Tibial nerve (tissue), 4 donors: ENCODE measurements at regions not wholly inside any gene's neighbourhood (a gene's known extent, or its start where the extent isn't known, plus 50 kb on each side); places are given as distances from the start of the nearest gene placed in this dataset.

Experiments used
- EP300 ChIP-seq, 2 donors: sonication (generic); formaldehyde crosslinking; IDR thresholded peaks; one replicate each; pipeline ENCODE4 v1.6.1; 2017; ENCODE audit warnings: antibody characterized with exemption in 2 of 2, mild to moderate bottlenecking in 1 of 2
- POLR2A ChIP-seq, 2 donors: fragments of 450-650 bp; IDR thresholded peaks; one replicate each; pipeline ENCODE4 v1.6.1; 2017; ENCODE audit warnings: antibody characterized with exemption in 2 of 2, mild to moderate bottlenecking in 2 of 2, moderate library complexity in 2 of 2
- TF ChIP-seq, protein P1 (sequence below), 5 experiments: fragments of 200-600 bp in 3 of 5; fragments of 450-650 bp in 2 of 5; sonication (generic) in 3 of 5; IDR thresholded peaks; one replicate each; pipeline ENCODE4 v1.5.1; 2016 to 2019; ENCODE audit warnings: antibody characterized with exemption in 5 of 5, mild to moderate bottlenecking in 3 of 5, moderate library complexity in 2 of 5

DNA sequence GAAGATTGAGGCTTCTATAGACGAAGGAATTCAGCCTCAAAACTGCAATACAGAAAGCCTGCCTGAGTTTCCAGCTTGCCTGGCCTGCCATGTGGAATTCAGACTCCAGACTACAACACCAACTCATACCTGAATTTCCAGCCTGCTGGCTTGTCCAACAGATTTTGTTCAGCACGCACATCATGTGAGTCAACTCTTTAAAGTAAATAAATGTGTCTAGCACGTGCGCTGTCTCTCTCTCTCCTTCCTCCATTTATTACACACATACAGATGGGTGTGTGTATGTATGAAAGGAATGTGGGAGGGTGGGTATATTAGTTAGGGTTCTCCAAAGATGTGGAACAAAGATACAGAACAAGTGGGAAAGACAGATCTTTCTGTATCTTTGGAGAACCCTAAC is 82.4 kb upstream of the TAS2R1 start:
- TF ChIP-seq, protein P1, sequence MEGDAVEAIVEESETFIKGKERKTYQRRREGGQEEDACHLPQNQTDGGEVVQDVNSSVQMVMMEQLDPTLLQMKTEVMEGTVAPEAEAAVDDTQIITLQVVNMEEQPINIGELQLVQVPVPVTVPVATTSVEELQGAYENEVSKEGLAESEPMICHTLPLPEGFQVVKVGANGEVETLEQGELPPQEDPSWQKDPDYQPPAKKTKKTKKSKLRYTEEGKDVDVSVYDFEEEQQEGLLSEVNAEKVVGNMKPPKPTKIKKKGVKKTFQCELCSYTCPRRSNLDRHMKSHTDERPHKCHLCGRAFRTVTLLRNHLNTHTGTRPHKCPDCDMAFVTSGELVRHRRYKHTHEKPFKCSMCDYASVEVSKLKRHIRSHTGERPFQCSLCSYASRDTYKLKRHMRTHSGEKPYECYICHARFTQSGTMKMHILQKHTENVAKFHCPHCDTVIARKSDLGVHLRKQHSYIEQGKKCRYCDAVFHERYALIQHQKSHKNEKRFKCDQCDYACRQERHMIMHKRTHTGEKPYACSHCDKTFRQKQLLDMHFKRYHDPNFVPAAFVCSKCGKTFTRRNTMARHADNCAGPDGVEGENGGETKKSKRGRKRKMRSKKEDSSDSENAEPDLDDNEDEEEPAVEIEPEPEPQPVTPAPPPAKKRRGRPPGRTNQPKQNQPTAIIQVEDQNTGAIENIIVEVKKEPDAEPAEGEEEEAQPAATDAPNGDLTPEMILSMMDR (IDR thresholded peaks at IDR 0.05) = no peak
- TF ChIP-seq POLR2A (IDR thresholded peaks at IDR 0.05) = no peak
- no peak for TF ChIP-seq EP300 (IDR thresholded peaks at IDR 0.05)
